ENCODE measurements at regions not wholly inside any gene's neighbourhood (a gene's known extent, or its start where the extent isn't known, plus 50 kb on each side); places are given as distances from the start of the nearest gene placed in this dataset.

- no peak for TF ChIP-seq POLR2A (IDR thresholded peaks at IDR 0.05; ENCODE audit: low read depth, low read length)
- TF ChIP-seq USF2 (IDR thresholded peaks at IDR 0.05; ENCODE audit: low read depth, low read length) = no peak
- no peak for TF ChIP-seq CTCF (conservative IDR thresholded peaks at IDR 0.05; ENCODE audit: low read depth, low read length)
These were observed 119.5 kb upstream of the BCL2L14 start for GRCh38 chr12:11951209-11951608.

Measured in IMR-90 (cell line).